ENCODE measurements at regions not wholly inside any gene's neighbourhood (a gene's known extent, or its start where the extent isn't known, plus 50 kb on each side); places are given as distances from the start of the nearest gene placed in this dataset.

DNA sequence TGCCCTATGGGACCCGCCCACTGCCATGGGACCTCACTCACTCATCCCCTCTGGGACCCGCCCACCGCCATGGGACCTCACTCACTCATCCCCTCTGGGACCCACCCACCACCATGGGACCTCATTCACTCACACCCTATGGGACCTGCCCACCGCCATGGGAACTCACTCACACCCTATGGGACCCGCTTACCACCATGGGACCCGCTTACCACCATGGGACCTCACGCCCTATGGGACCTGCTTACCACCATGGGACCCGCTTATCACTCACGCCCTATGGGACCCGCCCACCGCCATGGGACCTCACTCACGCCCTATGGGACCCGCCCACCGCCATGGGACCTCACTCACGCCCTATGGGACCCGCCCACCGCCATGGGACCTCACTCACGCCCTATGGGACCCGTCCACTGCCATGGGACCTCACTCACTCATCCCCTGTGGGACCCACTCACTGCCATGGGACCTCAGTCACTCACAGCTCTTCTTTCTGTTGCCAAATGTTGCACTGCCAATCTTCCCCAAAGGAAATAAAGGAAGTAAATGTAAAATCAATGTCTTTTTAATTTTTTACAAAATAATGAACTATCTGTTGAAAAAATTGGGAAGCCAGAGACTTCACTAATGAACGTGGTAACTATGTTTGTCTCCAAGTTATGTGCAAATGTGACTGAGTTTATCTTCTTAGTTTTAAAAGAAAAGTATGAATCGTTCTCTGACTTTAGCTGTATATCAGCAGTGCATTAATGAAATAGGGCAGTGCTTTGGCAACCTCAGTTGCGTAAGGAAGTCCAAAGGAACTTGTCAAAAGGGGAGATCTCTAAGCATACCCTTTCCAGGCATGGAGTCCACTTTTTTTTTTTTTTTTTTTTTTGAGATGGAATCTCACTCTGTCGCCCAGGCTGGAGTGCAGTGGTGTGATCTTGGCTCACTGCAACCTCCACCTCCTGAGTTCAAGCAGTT lies 101.5 kb upstream of the MGAT5 start:
- Histone ChIP-seq H3K23me2 (ENCODE audit: low read depth, low read length) (no peaks in the 10 kb centered on the region), H3K79me2 (ENCODE audit: control insufficient read depth in 1 of 2, insufficient read depth in 2 of 2, low read length in 2 of 2) (peaks cover 0 to 64% of the 10 kb centered on the region in 2 experiments; a peak in 2 of 4 replicates), H3K23ac (ENCODE audit: insufficient read length) (no peak overlapping the region), H3K79me1 (ENCODE audit: low read depth, low read length) (peaks cover 8% of the 10 kb centered on the region), H3K4ac (replicated peaks; ENCODE audit: insufficient read length, low read depth, low read length) (no peak overlapping the region), H3K9me3 (ENCODE audit: insufficient read depth in 2 of 2, low read depth in 1 of 2, low read length in 1 of 2) (no peaks in the 10 kb centered on the region; a peak in 1 of 4 replicates), H3K4me3 (ENCODE audit: extremely low read depth in 1 of 4, insufficient read depth in 2 of 4, low read depth in 3 of 4, low read length in 4 of 4) (no peak overlapping the region), H3K14ac (ENCODE audit: insufficient read length) (no peak overlapping the region), H3K4me2 (ENCODE audit: insufficient read depth in 1 of 2, low read depth in 2 of 2, low read length in 2 of 2) (no peak overlapping the region), H4K91ac (replicated peaks; ENCODE audit: insufficient read length, low read length) (no peak overlapping the region), H2BK15ac (ENCODE audit: low read length) (no peak overlapping the region), H4K8ac (ENCODE audit: extremely low read depth, insufficient read depth, low read length) (no peak overlapping the region; the same call in 1 of the 2 replicates), H2AK5ac (ENCODE audit: low read depth, low read length) (no peak overlapping the region), H3K9ac (replicated peaks in 1 of 4; ENCODE audit: extremely low read depth in 1 of 4, low read depth in 3 of 4, low read length in 3 of 4) (no peak overlapping the region), H2BK20ac (ENCODE audit: low read length) (no peak overlapping the region), H3K18ac (ENCODE audit: extremely low read depth, low read length) (no peak overlapping the region), H3K36me3 (ENCODE audit: control insufficient read depth in 2 of 4, insufficient read depth in 4 of 4, low read length in 3 of 4) (peaks cover 0 to 2% (median 1%) of the 10 kb centered on the region in 4 experiments; a peak in 1 of 8 replicates), H3K4me1 (replicated peaks in 1 of 4; ENCODE audit: control insufficient read depth in 3 of 4, insufficient read depth in 4 of 4, low read length in 3 of 4) (peaks cover 0 to 3% (median 1%) of the 10 kb centered on the region in 4 experiments; a peak in 2 of 7 replicates), H4K20me1 (replicated peaks in 1 of 2; ENCODE audit: control insufficient read depth in 1 of 2, insufficient read depth in 2 of 2, low read length in 2 of 2) (peaks cover 0 to 7% of the 10 kb centered on the region in 2 experiments), H2BK12ac (ENCODE audit: low read depth, low read length) (no peak overlapping the region), H3K27me3 (replicated peaks in 1 of 4; ENCODE audit: control insufficient read depth in 3 of 4, extremely low read depth in 1 of 4, insufficient read depth in 3 of 4, low read length in 3 of 4) (no peaks in the 10 kb centered on the region), H2BK120ac (replicated peaks; ENCODE audit: low read depth, low read length) (no peak overlapping the region), H2AFZ (ENCODE audit: low read length) (no peak overlapping the region), H3K27ac (ENCODE audit: low read depth, low read length) (no peak overlapping the region), H2BK5ac (ENCODE audit: low read depth, low read length) (no peak overlapping the region), H3K56ac (replicated peaks; ENCODE audit: insufficient read length, low read depth, low read length) (no peak overlapping the region), H4K5ac (ENCODE audit: insufficient read length, low read depth, low read length) (no peak overlapping the region)
- CTCF ChIA-PET (ENCODE audit: partially characterized antibody) = interaction anchor here (0.6 to 1.3 kb wide), 2 partner anchors 25 to 34 kb away, joined by 3 to 4 read pairs; no protein-coding TSS in a partner anchor
- POLR2A ChIA-PET (ENCODE audit: partially characterized antibody) = no interaction called here
- DNase-seq (ENCODE audit: low read depth in 1 of 2, low spot score in 2 of 2) (no peak), FAIRE-seq (no peak)
- 90% methylated on average over 21 of the region's 23 CpGs; no CpG with 5 or more reads in 1 of the 2 experiments for WGBS, 2 experiments (ENCODE audit: extremely low coverage in 1 of 2, insufficient coverage in 1 of 2, insufficient read length in 1 of 2, insufficient replicate concordance in 2 of 2, low coverage in 1 of 2, low lambda C conversion rate in 2 of 2, missing lambda C conversion rate in 1 of 2)
- TF ChIP-seq, protein P1, sequence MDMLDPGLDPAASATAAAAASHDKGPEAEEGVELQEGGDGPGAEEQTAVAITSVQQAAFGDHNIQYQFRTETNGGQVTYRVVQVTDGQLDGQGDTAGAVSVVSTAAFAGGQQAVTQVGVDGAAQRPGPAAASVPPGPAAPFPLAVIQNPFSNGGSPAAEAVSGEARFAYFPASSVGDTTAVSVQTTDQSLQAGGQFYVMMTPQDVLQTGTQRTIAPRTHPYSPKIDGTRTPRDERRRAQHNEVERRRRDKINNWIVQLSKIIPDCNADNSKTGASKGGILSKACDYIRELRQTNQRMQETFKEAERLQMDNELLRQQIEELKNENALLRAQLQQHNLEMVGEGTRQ (IDR thresholded peaks at IDR 0.05; ENCODE audit: low read length) = no peak
- TF ChIP-seq NRF1 (IDR thresholded peaks at IDR 0.05; ENCODE audit: low read depth, low read length) = no peak
- TF ChIP-seq RBBP5 (IDR thresholded peaks at IDR 0.05; ENCODE audit: borderline replicate concordance, low read depth, low read length) = no peak
- TF ChIP-seq CHD1 (IDR thresholded peaks at IDR 0.05; ENCODE audit: low read depth, low read length) = no peak
- no peak for TF ChIP-seq SP4 (IDR thresholded peaks at IDR 0.05; ENCODE audit: low read length)
- TF ChIP-seq, protein P2, sequence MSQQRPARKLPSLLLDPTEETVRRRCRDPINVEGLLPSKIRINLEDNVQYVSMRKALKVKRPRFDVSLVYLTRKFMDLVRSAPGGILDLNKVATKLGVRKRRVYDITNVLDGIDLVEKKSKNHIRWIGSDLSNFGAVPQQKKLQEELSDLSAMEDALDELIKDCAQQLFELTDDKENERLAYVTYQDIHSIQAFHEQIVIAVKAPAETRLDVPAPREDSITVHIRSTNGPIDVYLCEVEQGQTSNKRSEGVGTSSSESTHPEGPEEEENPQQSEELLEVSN (IDR thresholded peaks at IDR 0.05) = no peak
- no peak for TF ChIP-seq BCL11A (IDR thresholded peaks at IDR 0.05; ENCODE audit: low read depth in 2 of 2, low read length in 2 of 2)
- TF ChIP-seq GABPA (IDR thresholded peaks at IDR 0.05; ENCODE audit: borderline replicate concordance, insufficient read depth, low read length) = no peak
- TF ChIP-seq TBP (IDR thresholded peaks at IDR 0.05; ENCODE audit: low read depth, low read length) = no peak
- no peak for TF ChIP-seq SIX5 (IDR thresholded peaks at IDR 0.05; ENCODE audit: low read depth, low read length)
- no peak for TF ChIP-seq EGR1 (IDR thresholded peaks at IDR 0.05; ENCODE audit: borderline replicate concordance, low read depth, low read length)

All from H1 (cell line).